ENCODE measurements at regions not wholly inside any gene's neighbourhood (a gene's known extent, or its start where the extent isn't known, plus 50 kb on each side); places are given as distances from the start of the nearest gene placed in this dataset.

DNA sequence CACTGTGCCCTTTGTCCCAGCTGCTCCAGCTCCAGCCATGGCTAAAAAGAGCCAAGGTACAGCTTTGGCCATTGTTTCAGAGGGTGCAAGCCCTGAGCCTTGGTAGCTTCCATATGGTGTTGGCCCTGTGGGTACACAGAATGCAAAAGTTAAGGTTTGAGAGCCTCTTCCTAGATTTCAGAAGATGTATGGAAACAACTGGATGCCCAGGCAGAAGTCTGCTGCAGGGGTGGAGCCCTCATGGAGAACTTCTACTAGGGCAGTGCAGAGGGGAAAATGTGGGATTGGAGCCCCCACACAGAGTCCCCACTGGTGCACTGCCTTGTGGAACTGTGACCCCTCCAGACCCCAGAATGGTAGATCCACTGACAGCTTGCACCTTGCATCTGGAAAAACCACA lies 70.9 kb upstream of the MSX1 start:
- TF ChIP-seq, protein P1, sequence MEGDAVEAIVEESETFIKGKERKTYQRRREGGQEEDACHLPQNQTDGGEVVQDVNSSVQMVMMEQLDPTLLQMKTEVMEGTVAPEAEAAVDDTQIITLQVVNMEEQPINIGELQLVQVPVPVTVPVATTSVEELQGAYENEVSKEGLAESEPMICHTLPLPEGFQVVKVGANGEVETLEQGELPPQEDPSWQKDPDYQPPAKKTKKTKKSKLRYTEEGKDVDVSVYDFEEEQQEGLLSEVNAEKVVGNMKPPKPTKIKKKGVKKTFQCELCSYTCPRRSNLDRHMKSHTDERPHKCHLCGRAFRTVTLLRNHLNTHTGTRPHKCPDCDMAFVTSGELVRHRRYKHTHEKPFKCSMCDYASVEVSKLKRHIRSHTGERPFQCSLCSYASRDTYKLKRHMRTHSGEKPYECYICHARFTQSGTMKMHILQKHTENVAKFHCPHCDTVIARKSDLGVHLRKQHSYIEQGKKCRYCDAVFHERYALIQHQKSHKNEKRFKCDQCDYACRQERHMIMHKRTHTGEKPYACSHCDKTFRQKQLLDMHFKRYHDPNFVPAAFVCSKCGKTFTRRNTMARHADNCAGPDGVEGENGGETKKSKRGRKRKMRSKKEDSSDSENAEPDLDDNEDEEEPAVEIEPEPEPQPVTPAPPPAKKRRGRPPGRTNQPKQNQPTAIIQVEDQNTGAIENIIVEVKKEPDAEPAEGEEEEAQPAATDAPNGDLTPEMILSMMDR (IDR thresholded peaks at IDR 0.05) = no peak
- no peak for TF ChIP-seq POLR2A (IDR thresholded peaks at IDR 0.05)

Data from body of pancreas (tissue), 4 donors.